SK-MEL-5 (cell line): ENCODE measurements at regions not wholly inside any gene's neighbourhood (a gene's known extent, or its start where the extent isn't known, plus 50 kb on each side); places are given as distances from the start of the nearest gene placed in this dataset.
"Not testable (repeated sequence)": the region's sequence is repeated elsewhere in the genome, so short reads cannot be mapped to it uniquely, and the experiment has no call there.

ENCODE experiments used
- DNase-seq: peaks from one replicate; pipeline ENCODE4 v3.0.0-alpha.2; 2016; ENCODE audit warnings: low read depth, low spot score
- in situ Hi-C: cut with HindIII; loops from 2 replicates; pipeline ENCODE4 v1.10.0; 2016; ENCODE audit warnings: low sequenced_read_pairs, high pct_unique_total_duplicates, low pct_unique_long_range_greater_than_20kb

DNA sequence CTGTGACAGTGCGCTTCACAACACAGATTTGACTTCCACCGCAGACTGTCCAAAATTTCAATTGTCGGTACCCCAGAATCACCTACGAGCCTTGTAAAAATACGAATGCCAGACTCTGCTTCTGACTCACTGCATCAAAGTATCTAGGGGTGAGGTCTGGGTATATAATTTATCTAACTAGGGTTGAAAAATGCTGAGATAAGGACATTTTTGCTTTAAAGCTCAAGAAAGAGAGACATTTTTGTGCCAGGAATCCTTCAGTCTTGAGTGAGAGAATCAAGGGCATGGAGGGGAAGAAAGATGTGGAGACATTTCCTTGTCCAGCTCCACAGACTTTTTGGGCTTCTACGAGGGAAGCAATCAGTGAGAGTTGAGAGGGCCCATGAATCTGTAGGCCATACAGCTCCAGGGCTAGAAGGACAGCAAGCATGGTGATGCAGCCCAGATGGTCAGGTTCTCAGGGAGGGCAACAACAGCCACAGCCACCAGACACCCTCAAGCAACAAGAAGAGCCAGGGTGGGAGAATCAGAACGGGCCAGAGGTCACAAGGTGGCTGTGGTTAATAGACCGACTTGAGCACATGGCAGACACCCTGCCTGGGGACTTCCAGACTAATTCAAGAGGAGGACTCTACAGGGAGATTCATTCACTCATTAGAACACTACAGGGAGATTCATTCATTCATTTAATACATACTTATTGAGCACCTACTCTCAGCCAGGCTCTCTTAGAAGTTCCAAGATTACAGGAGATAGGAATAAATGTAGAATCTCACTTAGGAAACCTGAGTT lies 211.1 kb upstream of the PRDM1 start:
- in situ Hi-C loops, result no loop called here
- no peak for DNase-seq

DNA sequence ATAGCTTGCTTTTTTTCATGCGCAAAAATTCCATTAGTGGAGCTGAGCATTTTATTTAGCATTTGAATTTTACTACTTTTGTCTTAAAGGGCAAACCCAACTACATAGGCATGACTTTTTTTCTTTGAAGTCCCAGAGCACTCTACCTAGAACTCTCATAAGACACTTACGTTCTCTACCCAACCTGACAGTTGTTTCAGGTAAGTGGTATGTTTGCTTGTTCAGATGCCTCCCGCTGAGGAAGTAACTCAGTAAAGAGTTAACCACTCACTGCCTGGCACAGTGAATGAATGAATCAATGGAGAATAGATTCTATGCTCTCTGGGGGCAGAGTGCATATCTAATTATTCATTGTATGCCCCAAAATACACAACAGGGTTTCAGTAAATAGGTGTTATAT lies 212.3 kb upstream of the PRDM1 start:
- in situ Hi-C loops, result no loop called here

DNA sequence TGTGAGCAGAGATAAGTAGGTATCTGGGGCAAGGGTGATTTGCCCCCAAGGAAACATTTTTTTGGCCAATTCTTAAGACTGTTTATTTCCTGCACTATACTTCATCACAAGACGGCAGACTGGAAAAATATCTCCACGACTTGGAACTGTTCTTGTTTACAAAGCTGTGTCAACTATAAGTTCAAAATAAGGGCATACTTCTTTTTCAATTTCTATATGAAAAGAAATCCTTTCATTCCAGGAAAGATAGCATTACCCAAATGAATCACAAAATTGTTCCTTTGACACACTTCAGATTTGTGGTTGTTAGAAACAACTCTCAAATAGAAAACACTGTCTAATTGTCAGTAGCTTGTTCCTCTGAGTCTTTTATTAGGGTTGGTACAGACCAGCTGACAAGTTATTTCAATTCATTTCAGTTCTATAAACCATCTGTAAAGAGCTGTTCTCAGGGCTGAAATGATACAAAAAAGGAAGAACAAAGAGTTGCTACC lies 212.9 kb upstream of the PRDM1 start:
- DNase-seq, result peak; percentile 91
- in situ Hi-C loops, result no loop called here

More for the DNA sequence above, 212.3 kb upstream of the PRDM1 start:
- no peak for DNase-seq

DNA sequence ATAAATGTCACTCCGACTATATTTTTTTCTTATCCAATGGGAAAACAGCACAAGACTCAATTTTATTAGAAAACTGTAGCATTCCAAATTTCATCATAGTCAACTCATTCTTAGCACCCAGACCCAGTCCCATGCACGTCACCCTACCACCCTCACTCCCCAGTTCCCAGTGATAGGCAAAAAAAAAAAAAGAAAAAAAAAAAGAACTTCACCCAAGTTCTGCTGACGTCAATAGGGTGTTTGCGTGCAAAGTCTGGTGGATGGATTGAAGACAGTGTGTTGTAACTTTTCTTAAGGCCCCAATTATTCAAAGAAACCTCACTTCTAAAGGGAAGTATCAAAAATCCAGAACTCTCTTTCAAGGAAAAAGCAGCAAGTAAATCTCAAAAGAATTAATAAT lies 213.9 kb upstream of the PRDM1 start:
- in situ Hi-C loops, result no loop called here
- DNase-seq, result peak; percentile 95

DNA sequence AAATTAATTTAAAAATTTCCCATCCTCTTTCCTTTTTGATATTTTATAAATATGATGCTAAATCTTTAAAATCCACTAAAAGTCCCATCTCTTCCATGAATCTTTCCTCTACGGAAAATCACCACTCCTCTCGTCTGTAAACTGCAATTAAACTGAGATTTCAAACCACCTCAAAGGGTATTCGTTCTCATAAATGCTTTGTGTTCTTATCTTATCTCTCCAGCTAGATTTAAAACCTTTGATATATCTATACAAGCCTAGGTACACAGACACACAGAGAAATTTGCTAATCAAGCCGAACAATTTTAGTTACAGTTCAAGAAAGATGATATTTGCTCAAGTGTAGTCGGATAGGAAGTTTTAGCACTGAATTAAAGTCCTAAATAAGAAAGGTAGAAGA lies 214.6 kb upstream of the PRDM1 start:
- in situ Hi-C loops, result no loop called here
- DNase-seq, result no peak

DNA sequence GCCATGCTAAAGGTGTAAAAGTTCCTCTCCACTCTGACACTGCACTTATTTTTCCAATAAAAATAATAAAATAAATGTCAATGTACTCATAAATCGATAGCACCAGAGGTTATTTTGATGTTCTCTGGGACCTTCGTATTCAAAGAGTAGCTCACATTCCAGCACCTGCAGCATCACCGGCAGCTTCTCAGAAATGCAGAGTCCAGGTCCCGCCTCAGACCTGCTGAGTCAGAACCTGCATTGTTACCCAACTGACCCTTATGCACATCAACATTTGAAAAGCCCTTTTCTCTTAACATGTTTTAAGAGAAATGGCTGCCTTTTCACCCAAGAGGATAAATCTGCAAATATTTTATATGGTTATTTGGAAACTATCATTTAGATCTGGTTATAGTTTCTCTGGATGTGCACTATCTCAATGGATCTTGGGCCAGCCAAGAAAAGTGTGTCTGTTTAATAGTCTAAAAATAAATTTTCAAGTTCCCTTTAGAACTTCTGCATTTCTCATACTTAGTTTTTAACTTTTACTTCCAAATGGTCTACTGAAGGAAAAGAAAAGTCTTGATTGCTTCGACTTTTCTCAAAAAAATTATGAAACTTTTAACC lies 216.2 kb upstream of the PRDM1 start:
- in situ Hi-C loops, result no loop called here
- no peak for DNase-seq

DNA sequence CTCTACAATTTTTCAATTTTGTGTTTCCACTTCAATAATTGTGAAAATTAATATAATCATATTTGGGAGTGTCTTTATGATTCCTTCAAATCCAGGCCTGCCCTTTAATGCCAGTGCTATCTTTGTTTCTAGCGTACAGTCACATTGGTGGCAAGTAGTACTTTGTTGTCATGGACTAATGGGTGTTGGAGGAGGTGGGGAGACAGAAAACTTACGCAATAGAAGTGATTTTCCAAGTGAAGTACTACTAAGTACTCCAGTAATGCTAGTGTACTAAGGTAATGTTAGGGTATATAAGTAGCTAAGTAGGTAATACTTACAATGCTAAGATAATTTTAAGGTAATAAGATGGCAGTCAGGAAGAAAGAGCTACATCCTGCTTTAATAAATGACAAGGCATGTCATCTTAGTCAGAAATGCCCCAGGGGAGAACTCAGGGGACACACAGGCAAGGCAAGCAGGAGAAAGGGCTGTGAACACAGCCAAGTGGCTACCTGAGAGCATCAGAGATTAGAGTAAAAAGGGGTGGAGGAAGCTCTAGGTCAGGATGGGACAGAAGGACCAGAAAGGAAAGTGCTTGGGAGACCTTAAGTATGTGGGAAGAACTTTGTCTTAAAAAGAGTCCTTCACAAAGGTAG lies 217.2 kb upstream of the PRDM1 start:
- in situ Hi-C loops, result no loop called here
- no peak for DNase-seq

DNA sequence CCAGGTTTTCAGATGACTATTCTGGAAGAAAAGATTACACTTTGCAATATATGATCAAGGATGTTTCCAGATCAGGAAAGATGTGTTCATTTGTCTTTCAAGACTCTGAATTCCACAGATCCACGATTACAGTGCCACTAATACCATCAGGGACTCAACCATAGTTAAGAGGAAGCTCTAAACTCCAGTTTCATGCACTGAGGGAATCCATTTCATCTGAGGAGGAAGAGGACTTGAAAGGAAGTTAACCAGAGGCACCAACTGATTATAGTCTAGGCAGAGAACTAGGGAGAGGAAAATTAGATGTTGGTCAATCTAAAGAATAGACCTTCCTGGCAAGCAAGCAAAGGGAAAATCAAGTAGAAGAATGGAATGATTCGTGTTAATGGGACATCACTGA lies 218.3 kb upstream of the PRDM1 start:
- no peak for DNase-seq
- in situ Hi-C loops, result no loop called here

DNA sequence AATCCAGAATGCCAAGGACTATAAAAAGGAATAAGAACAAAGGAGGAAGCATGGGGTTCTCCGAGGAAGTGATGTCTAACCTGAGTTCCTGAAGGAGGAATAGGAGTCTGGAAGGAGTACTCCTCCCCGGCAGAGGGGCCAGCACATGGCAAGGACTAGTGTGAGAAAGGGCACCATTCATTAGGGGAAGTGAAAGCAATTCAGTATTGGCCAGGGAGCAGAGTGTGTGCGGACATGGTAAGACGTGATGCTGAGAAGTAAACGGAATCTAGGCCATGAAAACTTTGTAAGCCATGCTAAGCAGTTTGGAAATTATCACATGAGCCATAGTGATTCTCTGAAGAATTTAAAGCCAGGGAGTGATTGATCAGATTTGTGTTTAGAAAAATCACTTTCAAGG lies 218.9 kb upstream of the PRDM1 start:
- in situ Hi-C loops, result no loop called here

DNA sequence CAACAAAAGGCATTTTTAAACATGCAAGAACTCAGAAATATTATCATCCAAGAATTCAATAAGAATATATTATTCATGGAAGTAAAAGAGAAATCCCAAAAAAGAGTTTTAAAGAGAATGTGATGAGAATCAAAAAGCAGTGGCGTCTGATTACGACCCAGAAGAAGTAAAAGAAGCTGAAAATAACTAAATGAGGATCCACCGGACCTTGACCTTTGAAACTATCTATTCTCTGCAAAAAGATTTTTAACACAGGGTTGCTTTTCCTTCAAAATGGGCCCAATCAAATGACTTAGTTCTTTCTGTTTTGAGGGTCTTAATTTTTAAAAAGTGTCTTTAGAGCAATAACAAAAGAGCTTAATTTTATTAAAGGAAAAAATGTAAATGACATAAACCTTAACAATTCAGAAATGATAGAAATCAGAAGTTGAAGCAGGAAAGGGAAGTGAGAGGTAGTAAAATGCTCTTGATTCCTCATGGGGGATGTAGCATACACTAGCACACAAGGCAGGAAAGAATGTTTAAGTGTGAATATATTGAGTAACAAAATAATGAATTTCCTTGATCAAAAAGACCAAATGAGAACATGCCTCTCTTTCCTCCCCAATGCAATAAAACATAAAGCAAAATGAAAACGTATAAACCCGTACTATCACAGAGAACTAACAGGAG lies 223.1 kb upstream of the PRDM1 start:
- DNase-seq, result no peak
- in situ Hi-C loops, result no loop called here

More for the DNA sequence above, 218.9 kb upstream of the PRDM1 start:
- DNase-seq, result no peak

DNA sequence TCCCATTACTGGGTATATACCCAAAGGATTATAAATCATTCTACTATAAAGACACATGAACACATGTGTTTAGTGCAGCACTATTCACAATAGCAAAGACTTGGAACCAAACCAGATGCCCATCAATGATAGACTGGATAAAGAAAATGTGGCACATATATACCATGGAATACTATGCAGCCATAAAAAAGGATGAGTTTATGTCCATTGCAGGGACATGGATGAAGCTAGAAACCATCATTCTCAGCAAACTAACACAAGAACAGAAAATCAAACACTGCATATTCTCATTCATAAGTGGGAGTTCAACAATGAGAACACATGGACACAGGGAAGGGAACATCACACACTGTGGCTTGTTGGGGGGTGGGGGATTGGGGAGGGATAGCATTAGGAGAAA lies 225.2 kb upstream of the PRDM1 start:
- DNase-seq, in situ Hi-C loops: not testable (repeated sequence)

DNA sequence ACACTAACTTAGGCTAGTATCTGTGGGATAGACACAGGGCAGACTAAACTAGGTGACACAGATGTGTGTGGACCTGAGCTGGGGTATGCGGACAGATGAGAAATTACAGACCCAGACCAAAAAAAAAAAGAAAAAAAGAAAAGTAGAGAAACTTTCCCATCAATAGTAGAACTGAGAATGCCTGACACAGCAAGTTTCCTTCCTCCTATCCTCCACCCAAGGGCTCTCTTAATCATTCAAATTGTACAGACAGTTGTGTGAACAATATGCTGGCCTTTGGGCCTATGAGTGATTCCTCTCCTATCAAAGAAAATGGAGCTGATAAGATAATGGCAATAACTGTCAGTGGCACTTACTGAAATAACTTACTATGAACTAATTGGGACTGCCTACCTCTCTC lies 226.7 kb upstream of the PRDM1 start:
- DNase-seq, result no peak
- in situ Hi-C loops, result no loop called here

DNA sequence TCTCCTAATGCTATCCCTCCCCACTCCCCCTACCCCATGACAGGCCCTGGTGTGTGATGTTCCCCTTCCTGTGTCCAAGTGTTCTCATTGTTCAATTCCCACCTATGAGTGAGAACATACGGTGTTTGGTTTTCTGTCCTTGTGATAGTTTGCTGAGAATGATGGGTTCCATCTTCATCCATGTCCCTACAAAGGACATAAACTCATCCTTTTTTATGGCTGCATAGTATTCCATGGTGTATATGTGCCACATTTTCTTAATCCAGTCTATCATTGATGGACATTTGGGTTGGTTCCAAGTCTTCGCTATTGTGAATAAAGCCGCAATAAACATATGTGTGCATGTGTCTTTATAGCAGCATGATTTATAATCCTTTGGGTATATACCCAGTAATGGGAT lies 227.5 kb upstream of the PRDM1 start:
- in situ Hi-C loops, DNase-seq: not testable (repeated sequence)

DNA sequence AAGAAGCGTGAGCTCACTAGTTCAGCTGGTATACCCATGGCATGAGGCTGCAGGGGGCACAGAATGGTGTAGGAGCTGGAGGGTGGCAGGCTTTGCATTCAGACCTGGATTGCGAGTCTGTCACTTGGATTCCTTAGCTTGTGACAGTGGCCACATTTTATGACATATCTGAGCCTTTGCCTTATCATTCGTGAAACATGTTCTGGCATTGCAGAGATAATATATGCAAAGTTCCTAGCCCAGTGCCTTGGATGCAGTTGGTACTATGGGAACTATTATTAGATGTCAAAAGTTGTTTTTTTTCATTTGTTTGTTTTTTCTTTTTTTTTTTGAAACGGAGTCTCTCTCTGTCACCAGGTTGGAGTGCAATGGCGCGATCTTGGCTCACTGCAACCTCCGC lies 230.7 kb upstream of the PRDM1 start:
- in situ Hi-C loops, result no loop called here
- DNase-seq, result no peak

DNA sequence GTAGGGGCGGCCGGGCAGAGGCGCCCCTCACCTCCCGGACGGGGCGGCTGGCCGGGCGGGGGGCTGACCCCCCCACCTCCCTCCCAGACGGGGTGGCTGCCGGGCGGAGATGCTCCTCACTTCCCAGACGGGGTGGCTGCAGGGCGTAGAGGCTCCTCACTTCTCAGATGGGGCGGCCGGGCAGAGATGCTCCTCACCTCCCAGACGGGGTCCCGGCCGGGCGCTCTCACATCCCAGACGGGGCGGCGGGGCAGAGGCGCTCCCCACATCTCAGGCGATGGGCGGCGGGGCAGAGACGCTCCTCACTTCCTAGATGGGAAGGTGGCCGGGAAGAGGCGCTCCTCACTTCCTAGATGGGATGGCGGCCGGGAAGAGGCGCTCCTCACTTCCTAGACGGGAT lies 232.2 kb upstream of the PRDM1 start:
- DNase-seq, in situ Hi-C loops: not testable (repeated sequence)

DNA sequence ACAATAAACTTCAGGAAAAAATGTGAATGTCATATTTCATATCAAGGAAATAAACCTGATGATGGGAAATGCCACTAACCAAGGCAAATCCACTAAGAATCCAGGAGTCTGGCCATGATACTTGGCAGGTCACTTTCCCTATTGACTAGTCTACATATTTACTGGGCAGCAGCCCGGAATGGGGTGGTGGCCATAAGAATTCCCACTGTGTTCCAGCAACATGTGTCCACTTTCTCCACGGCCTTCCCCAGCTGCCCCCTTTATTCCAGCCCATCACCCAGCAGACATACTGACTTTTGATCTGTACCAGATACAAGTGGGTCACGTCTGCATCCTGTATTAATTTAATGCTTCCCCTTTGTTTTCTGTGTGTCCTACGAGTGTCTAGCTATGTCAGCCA lies 234.5 kb upstream of the PRDM1 start:
- in situ Hi-C loops, result no loop called here
- DNase-seq, result no peak

DNA sequence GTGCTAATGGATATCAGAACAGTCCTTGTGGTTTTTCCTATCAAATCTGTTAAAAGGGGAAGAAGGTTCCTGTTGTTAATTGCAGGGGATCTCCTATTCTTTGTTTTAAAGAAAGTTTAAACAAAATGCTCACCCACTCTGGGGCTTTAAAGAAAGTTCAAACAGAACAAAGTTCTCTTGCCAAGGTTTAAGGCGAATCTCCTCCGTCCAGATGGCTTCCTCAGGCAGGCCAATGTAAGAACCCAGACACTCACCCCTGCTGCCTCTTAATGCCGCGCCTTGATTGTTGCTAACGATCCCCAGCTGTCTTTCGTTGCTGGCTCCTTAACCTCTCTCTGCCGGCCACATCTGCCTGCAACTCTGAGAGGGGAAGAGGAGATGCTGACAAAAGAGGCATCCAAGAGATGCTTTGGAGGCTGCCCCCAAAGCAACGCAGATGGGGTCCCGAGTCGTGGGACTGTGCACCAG lies 235.0 kb upstream of the PRDM1 start:
- in situ Hi-C loops, result no loop called here
- no peak for DNase-seq
